Lower lobe of right lung (tissue), 2 donors: ENCODE measurements at regions not wholly inside any gene's neighbourhood (a gene's known extent, or its start where the extent isn't known, plus 50 kb on each side); places are given as distances from the start of the nearest gene placed in this dataset.

Experiments
- ATAC-seq, 2 donors: fragments of 200-7000 bp; cut with Tn5 transposase; one replicate each; pipeline ENCODE4 v1.9.1; 2020 to 2022; ENCODE audit warnings: mild to moderate bottlenecking in 2 of 2, moderate library complexity in 2 of 2
- DNase-seq: peaks from one replicate; pipeline ENCODE4 v3.0.0-alpha.2; 2020
- H3K27ac ChIP-seq: fragments of 200-600 bp; one replicate; pipeline ENCODE4 v1.8.0; 2022
- H3K27me3 ChIP-seq: fragments of 200-600 bp; one replicate; pipeline ENCODE4 v1.8.0; 2022; ENCODE audit warnings: low read depth
- H3K36me3 ChIP-seq: fragments of 200-600 bp; one replicate; pipeline ENCODE4 v1.8.0; 2022; ENCODE audit warnings: mild to moderate bottlenecking
- H3K4me1 ChIP-seq: fragments of 200-600 bp; one replicate; pipeline ENCODE4 v1.8.0; 2022
- H3K4me3 ChIP-seq: fragments of 200-600 bp; one replicate; pipeline ENCODE4 v1.8.0; 2022; ENCODE audit warnings: mild to moderate bottlenecking
- H3K9me3 ChIP-seq: fragments of 200-600 bp; one replicate; pipeline ENCODE4 v1.8.0; 2022
- CTCF ChIP-seq: fragments of 200-600 bp; IDR thresholded peaks from one replicate; pipeline ENCODE4 v1.8.0; 2022; ENCODE audit warnings: antibody characterized with exemption, mild to moderate bottlenecking
- intact Hi-C: fragments of 100-400 bp; cut with DNase I; formaldehyde crosslinking; loops from one replicate; pipeline ENCODE4 v1.11.0; 2022
- donor health status: DM: no; HTN: yes; CAD: no; lungs with severe emphysema.

GRCh38 chr2:5885451-5886173 lies 193.4 kb downstream of the SOX11 start:
- Histone ChIP-seq H3K27ac (no peak overlapping the region), H3K9me3 (no peaks in the 10 kb centered on the region), H3K27me3 (no peaks in the 10 kb centered on the region), H3K36me3 (no peaks in the 10 kb centered on the region), H3K4me1 (no peaks in the 10 kb centered on the region), H3K4me3 (no peak overlapping the region)
- no peak for TF ChIP-seq CTCF
- no peak for ATAC-seq
- DNase-seq, result no peak
- intact Hi-C loops, result no loop called here

- Histone ChIP-seq H3K36me3 (no peaks in the 10 kb centered on the region), H3K27me3 (no peaks in the 10 kb centered on the region), H3K4me3 (no peak overlapping the region), H3K27ac (no peak overlapping the region), H3K9me3 (no peaks in the 10 kb centered on the region), H3K4me1 (no peaks in the 10 kb centered on the region)
- intact Hi-C loops, result no loop called here
- ATAC-seq (no peak), DNase-seq (no peak)
- no peak for TF ChIP-seq CTCF
Observed at GRCh38 chr2:5886462-5886861, 194.3 kb downstream of the SOX11 start.

GRCh38 chr2:5888126-5888525 lies 195.9 kb downstream of the SOX11 start:
- intact Hi-C loops, result no loop called here
- no peak for ATAC-seq
- no peak overlapping the region for H3K27ac ChIP-seq
- DNase-seq, result no peak
- H3K9me3 ChIP-seq, result no peaks in the 10 kb centered on the region
- H3K4me1 ChIP-seq, result no peaks in the 10 kb centered on the region
- H3K27me3 ChIP-seq, result no peaks in the 10 kb centered on the region
- no peak for TF ChIP-seq CTCF
- no peaks in the 10 kb centered on the region for H3K36me3 ChIP-seq
- no peak overlapping the region for H3K4me3 ChIP-seq

GRCh38 chr2:5889519-5889918 lies 197.3 kb downstream of the SOX11 start:
- H3K4me1 ChIP-seq, result no peaks in the 10 kb centered on the region
- intact Hi-C loops, result no loop called here
- no peaks in the 10 kb centered on the region for H3K36me3 ChIP-seq
- H3K27ac ChIP-seq, result no peak overlapping the region
- H3K27me3 ChIP-seq, result no peaks in the 10 kb centered on the region
- ATAC-seq (no peak), DNase-seq (no peak)
- no peaks in the 10 kb centered on the region for H3K9me3 ChIP-seq
- TF ChIP-seq CTCF, result no peak
- H3K4me3 ChIP-seq, result no peak overlapping the region

- Histone ChIP-seq H3K36me3 (no peaks in the 10 kb centered on the region), H3K4me1 (no peaks in the 10 kb centered on the region), H3K9me3 (no peaks in the 10 kb centered on the region), H3K27ac (no peak overlapping the region), H3K27me3 (no peaks in the 10 kb centered on the region), H3K4me3 (no peak overlapping the region)
- no peak for ATAC-seq
- no peak for TF ChIP-seq CTCF
- intact Hi-C loops, result no loop called here
- DNase-seq, result no peak
Observed at GRCh38 chr2:5894355-5894754, 202.2 kb downstream of the SOX11 start.
